Vagina (tissue), 2 donors: ENCODE measurements at regions not wholly inside any gene's neighbourhood (a gene's known extent, or its start where the extent isn't known, plus 50 kb on each side); places are given as distances from the start of the nearest gene placed in this dataset.

Source experiments
- CTCF ChIP-seq, 3 experiments: fragments of 450-650 bp in 2 of 3; fragments of 200-600 bp in 1 of 3; sonication (generic) in 1 of 3; IDR thresholded peaks; one replicate each; pipeline ENCODE4 v1.5.1; 2017 to 2019; ENCODE audit warnings: antibody characterized with exemption in 3 of 3, mild to moderate bottlenecking in 2 of 3, moderate library complexity in 2 of 3
- POLR2A ChIP-seq, 2 donors: fragments of 450-650 bp; IDR thresholded peaks; one replicate each; pipeline ENCODE4 v1.6.1; 2017; ENCODE audit warnings: antibody characterized with exemption in 2 of 2, mild to moderate bottlenecking in 2 of 2, moderate library complexity in 2 of 2

- no peak for TF ChIP-seq CTCF (IDR thresholded peaks at IDR 0.05)
- TF ChIP-seq POLR2A (IDR thresholded peaks at IDR 0.05) = no peak
These were observed 101.4 kb upstream of the FSTL4 start for GRCh38 chr5:133713751-133714150.
